NT2/D1 (cell line): ENCODE measurements at regions not wholly inside any gene's neighbourhood (a gene's known extent, or its start where the extent isn't known, plus 50 kb on each side); places are given as distances from the start of the nearest gene placed in this dataset.

ENCODE experiments used
- YY1 ChIP-seq: IDR thresholded peaks from 2 replicates; pipeline ENCODE4 v1.6.1; 2011; ENCODE audit not compliant: insufficient read length, insufficient read depth
- ZNF274 ChIP-seq: IDR thresholded peaks from 2 replicates; pipeline ENCODE4 v1.6.1; 2011; ENCODE audit warnings: mild to moderate bottlenecking, low read depth, low read length

- no peak for TF ChIP-seq ZNF274
- no peak for TF ChIP-seq YY1
These were observed 486.1 kb upstream of the SALL1 start for GRCh38 chr16:51636920-51637769.
